Activated CD8-positive, alpha-beta T cell treated with anti-CD3 and anti-CD28 coated beads for 36 hours (primary cell): ENCODE measurements at regions not wholly inside any gene's neighbourhood (a gene's known extent, or its start where the extent isn't known, plus 50 kb on each side); places are given as distances from the start of the nearest gene placed in this dataset.

Experiments used
- ATAC-seq: fragments of 200-7000 bp; cut with Tn5 transposase; one replicate; pipeline ENCODE4 v1.10.0; 2021; ENCODE audit warnings: mild to moderate bottlenecking, moderate library complexity
- CTCF ChIA-PET: fragments of 350-600 bp; sonication (Branson Sonifier 250); formaldehyde crosslinking; loops from one replicate; lab custom pipeline; 2021; ENCODE audit warnings: antibody characterized with exemption; lab: Charles Lee
- POLR2A ChIA-PET: fragments of 350-600 bp; sonication (Branson Sonifier 250); formaldehyde crosslinking; loops from one replicate; lab custom pipeline; 2021; ENCODE audit warnings: antibody characterized with exemption; lab: Charles Lee
- DNase-seq: peaks from one replicate; pipeline ENCODE4 v3.0.0-alpha.2; 2020
- H3K27ac Mint-ChIP-seq: one replicate; pipeline ENCODE4 v1.8.0; 2021; ENCODE audit warnings: mild to moderate bottlenecking, mixed read lengths
- H3K27me3 Mint-ChIP-seq: one replicate; pipeline ENCODE4 v1.8.0; 2021; ENCODE audit warnings: mixed read lengths
- H3K36me3 Mint-ChIP-seq: one replicate; pipeline ENCODE4 v1.8.0; 2021; ENCODE audit warnings: low read depth, mixed read lengths
- H3K4me1 Mint-ChIP-seq: one replicate; pipeline ENCODE4 v1.8.0; 2021; ENCODE audit warnings: low read depth, mixed read lengths
- H3K4me3 Mint-ChIP-seq: one replicate; pipeline ENCODE4 v1.8.0; 2021; ENCODE audit warnings: mild to moderate bottlenecking, moderate library complexity, mixed read lengths
- H3K9me3 Mint-ChIP-seq: one replicate; pipeline ENCODE4 v1.8.0; 2021; ENCODE audit warnings: mixed read lengths
- CTCF ChIP-seq: fragments of 200-600 bp; IDR thresholded peaks from one replicate; pipeline ENCODE4 v1.8.0; 2022; ENCODE audit warnings: antibody characterized with exemption, mild to moderate bottlenecking
- intact Hi-C: fragments of 100-400 bp; cut with micrococcal nuclease; formaldehyde crosslinking; loops from one replicate; pipeline ENCODE4 v1.10.0; 2022

DNA sequence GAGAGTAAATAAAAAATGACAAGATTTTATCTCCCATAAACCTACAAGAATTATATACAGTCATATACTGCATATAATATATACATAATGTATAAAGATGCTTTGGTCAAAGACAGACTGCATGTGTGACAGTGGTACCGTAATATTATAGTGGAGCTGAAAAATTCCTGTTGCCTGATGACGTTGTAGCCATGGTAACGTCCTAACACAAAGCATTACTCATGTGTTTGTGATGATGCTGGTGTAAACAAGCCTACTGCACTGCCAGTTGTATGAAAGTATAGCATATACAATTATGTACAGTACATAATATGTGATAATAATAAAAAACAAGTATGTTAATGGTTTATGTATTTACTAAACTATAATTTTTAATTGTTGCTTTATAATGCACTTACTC lies 245.2 kb upstream of the CENPE start:
- Mint-ChIP-seq H3K27ac (no peak overlapping the region), H3K9me3 (no peaks in the 10 kb centered on the region), H3K4me3 (no peak overlapping the region), H3K36me3 (no peaks in the 10 kb centered on the region), H3K27me3 (no peaks in the 10 kb centered on the region), H3K4me1 (no peaks in the 10 kb centered on the region)
- intact Hi-C loops = no loop called here
- CTCF ChIA-PET = no interaction called here
- TF ChIP-seq CTCF = no peak
- DNase-seq = no peak
- ATAC-seq = no peak
- POLR2A ChIA-PET = no interaction called here

DNA sequence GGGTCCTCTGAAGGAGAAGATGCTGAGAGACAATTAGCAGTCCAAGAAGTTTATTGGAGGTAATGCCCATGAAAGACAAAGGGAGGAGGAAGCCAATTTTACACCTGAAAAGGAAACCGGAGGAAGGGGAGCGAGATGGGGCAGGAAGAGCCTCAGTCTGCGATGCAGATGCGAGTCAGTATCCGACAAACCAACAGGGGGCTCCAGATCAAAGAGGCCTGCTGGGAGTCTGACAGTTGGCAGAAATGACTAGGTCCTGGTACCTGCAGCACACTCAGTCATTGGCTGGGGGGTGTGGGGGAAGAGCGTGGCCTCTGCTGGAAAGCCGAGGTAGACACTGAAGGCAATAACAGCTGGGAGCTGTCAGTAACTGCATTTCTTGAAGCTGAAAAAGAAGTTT lies 231.1 kb upstream of the CENPE start:
- intact Hi-C loops = no loop called here
- TF ChIP-seq CTCF = no peak
- DNase-seq = peak; percentile 27
- ChIA-PET CTCF (no interaction called here), POLR2A (no interaction called here)
- no peaks in the 10 kb centered on the region for H3K9me3 Mint-ChIP-seq
- peaks cover 2% of the 10 kb centered on the region for H3K27me3 Mint-ChIP-seq
- peak; percentile 66 for ATAC-seq
- H3K4me1 Mint-ChIP-seq = no peaks in the 10 kb centered on the region
- no peaks in the 10 kb centered on the region for H3K36me3 Mint-ChIP-seq
- H3K27ac Mint-ChIP-seq = no peak overlapping the region
- H3K4me3 Mint-ChIP-seq = no peak overlapping the region

GRCh38 chr4:103425406-103425805 lies 227.3 kb upstream of the CENPE start:
- Mint-ChIP-seq H3K4me3 (no peak overlapping the region), H3K4me1 (no peaks in the 10 kb centered on the region), H3K9me3 (no peaks in the 10 kb centered on the region), H3K27me3 (peaks cover 2% of the 10 kb centered on the region), H3K36me3 (no peaks in the 10 kb centered on the region), H3K27ac (no peak overlapping the region)
- CTCF ChIA-PET = no interaction called here
- POLR2A ChIA-PET = no interaction called here
- TF ChIP-seq CTCF = no peak
- ATAC-seq (no peak), DNase-seq (no peak)
- intact Hi-C loops = no loop called here

GRCh38 chr4:103424853-103425252 lies 226.7 kb upstream of the CENPE start:
- no peak for TF ChIP-seq CTCF
- ATAC-seq (no peak), DNase-seq (no peak)
- H3K9me3 Mint-ChIP-seq = no peaks in the 10 kb centered on the region
- intact Hi-C loops = no loop called here
- no peak overlapping the region for H3K27ac Mint-ChIP-seq
- ChIA-PET CTCF (no interaction called here), POLR2A (no interaction called here)
- peaks cover 2% of the 10 kb centered on the region for H3K27me3 Mint-ChIP-seq
- H3K4me3 Mint-ChIP-seq = no peak overlapping the region
- H3K4me1 Mint-ChIP-seq = no peaks in the 10 kb centered on the region
- H3K36me3 Mint-ChIP-seq = no peaks in the 10 kb centered on the region

DNA sequence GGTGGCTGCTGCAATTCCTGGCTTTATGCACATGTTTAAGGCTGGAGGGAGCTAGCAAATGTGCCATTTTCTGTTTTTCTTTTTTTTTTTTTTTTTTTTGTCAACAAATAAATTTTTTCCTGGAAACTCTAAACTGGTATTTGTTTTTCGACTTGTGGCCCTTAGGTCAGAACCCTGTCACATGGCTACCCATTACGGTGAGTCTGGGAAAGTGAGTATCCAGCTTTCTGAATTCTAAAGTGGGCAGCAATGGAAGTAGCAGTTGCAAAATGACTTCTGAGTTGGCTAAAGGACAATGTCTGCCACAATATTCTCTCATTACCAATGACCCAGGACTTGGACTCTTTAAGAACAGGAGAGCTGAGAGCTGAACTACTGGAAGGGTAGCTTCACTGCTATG lies 225.1 kb upstream of the CENPE start:
- no peak overlapping the region for H3K4me3 Mint-ChIP-seq
- no peaks in the 10 kb centered on the region for H3K36me3 Mint-ChIP-seq
- H3K4me1 Mint-ChIP-seq = no peaks in the 10 kb centered on the region
- intact Hi-C loops = no loop called here
- no peak for DNase-seq
- H3K27ac Mint-ChIP-seq = no peak overlapping the region
- TF ChIP-seq CTCF = no peak
- ATAC-seq = no peak
- no peaks in the 10 kb centered on the region for H3K9me3 Mint-ChIP-seq
- ChIA-PET CTCF (no interaction called here), POLR2A (no interaction called here)
- no peaks in the 10 kb centered on the region for H3K27me3 Mint-ChIP-seq
